Keratinocyte (primary cell): ENCODE measurements at regions not wholly inside any gene's neighbourhood (a gene's known extent, or its start where the extent isn't known, plus 50 kb on each side); places are given as distances from the start of the nearest gene placed in this dataset.

Experiments
- DNase-seq: peaks from one replicate; pipeline ENCODE4 v3.0.0-alpha.2; 2011; ENCODE audit warnings: low read depth, missing footprints, low spot score
- FAIRE-seq: peaks from 2 replicates; lab custom pipeline; 2011; peaks lifted over from hg19 to GRCh38; lab: Jason Lieb, UNC
- H2AFZ ChIP-seq: 2 replicates; pipeline ENCODE4 v1.6.0; 2012; ENCODE audit warnings: low read length, control low read depth, inconsistent platforms; ENCODE audit not compliant: control insufficient read depth
- H3K27ac ChIP-seq: 2 replicates; pipeline ENCODE4 v1.5.1; 2011; ENCODE audit warnings: low read length; ENCODE audit not compliant: control insufficient read depth, insufficient read depth
- H3K27me3 ChIP-seq: 3 replicates; pipeline ENCODE4 v1.6.0; 2011; ENCODE audit warnings: low read length; ENCODE audit not compliant: control insufficient read depth, insufficient read depth; ENCODE audit errors: extremely low read depth
- H3K36me3 ChIP-seq, 2 experiments: 2 replicates in 1 of 2; 3 replicates in 1 of 2; pipeline ENCODE4 v1.5.1; 2011; ENCODE audit warnings: low read length in 2 of 2, mild to moderate bottlenecking in 1 of 2; ENCODE audit not compliant: control insufficient read depth in 2 of 2, insufficient read depth in 2 of 2; ENCODE audit errors: extremely low read depth in 1 of 2
- H3K4me1 ChIP-seq: 3 replicates; pipeline ENCODE4 v1.5.1; 2011; ENCODE audit warnings: low read length; ENCODE audit not compliant: control insufficient read depth, insufficient read depth; ENCODE audit errors: extremely low read depth
- H3K4me2 ChIP-seq: 3 replicates; pipeline ENCODE4 v1.6.0; 2011; ENCODE audit warnings: low read depth, low read length; ENCODE audit not compliant: control insufficient read depth, insufficient read depth; ENCODE audit errors: extremely low read depth
- H3K4me3 ChIP-seq, 3 experiments: fragments of 200-600 bp in 1 of 3; sonication (generic) in 1 of 3; 2 replicates in 2 of 3; 3 replicates in 1 of 3; pipeline ENCODE4 v1.5.1; 2011 to 2016; ENCODE audit warnings: low read length in 3 of 3, mild to moderate bottlenecking in 3 of 3, control low read depth in 2 of 3, inconsistent platforms in 1 of 3, low read depth in 1 of 3, mixed read lengths in 1 of 3, mixed run types in 1 of 3, moderate library complexity in 1 of 3; ENCODE audit not compliant: control insufficient read depth in 2 of 3, insufficient read depth in 2 of 3; ENCODE audit errors: extremely low read depth in 1 of 3
- H3K79me2 ChIP-seq: 2 replicates; pipeline ENCODE4 v1.6.0; 2012; ENCODE audit warnings: low read length; ENCODE audit not compliant: control insufficient read depth, insufficient read depth
- H3K9ac ChIP-seq: 3 replicates; pipeline ENCODE4 v1.6.0; 2011; ENCODE audit warnings: low read length; ENCODE audit not compliant: control insufficient read depth, insufficient read depth; ENCODE audit errors: extremely low read depth
- H3K9me1 ChIP-seq: 3 replicates; pipeline ENCODE4 v1.6.0; 2011; ENCODE audit warnings: low read length; ENCODE audit not compliant: control insufficient read depth, insufficient read depth; ENCODE audit errors: extremely low read depth
- H3K9me3 ChIP-seq: 2 replicates; pipeline ENCODE4 v1.5.1; 2012; ENCODE audit warnings: low read depth, low read length; ENCODE audit not compliant: control insufficient read depth
- H4K20me1 ChIP-seq: 3 replicates; pipeline ENCODE4 v1.6.0; 2011; ENCODE audit warnings: low read length; ENCODE audit not compliant: control insufficient read depth, insufficient read depth; ENCODE audit errors: extremely low read depth
- CTCF ChIP-seq, 3 experiments: IDR thresholded peaks in 1 of 3; conservative IDR thresholded peaks in 1 of 3; optimal IDR thresholded peaks in 1 of 3; 2 replicates in 2 of 3; 3 replicates in 1 of 3; pipeline versions ENCODE3 to v1.5.1; 2011; ENCODE audit warnings: low read length in 3 of 3, mild to moderate bottlenecking in 3 of 3, moderate library complexity in 2 of 3, control low read depth in 1 of 3, inconsistent platforms in 1 of 3; ENCODE audit not compliant: insufficient read depth in 2 of 3; ENCODE audit errors: extremely low read depth in 1 of 3
- EZH2 ChIP-seq: IDR thresholded peaks from one replicate; pipeline ENCODE4 v1.6.1; 2012; ENCODE audit warnings: inconsistent platforms, mild to moderate bottlenecking, low read length, moderate library complexity
- dilution Hi-C: fragments of 300-500 bp; cut with MboI; formaldehyde crosslinking; loops from one replicate; pipeline ENCODE4 v1.7.0; 2020; ENCODE audit warnings: low sequenced_read_pairs; ENCODE audit not compliant: extremely low pct_ligation_motif_present

GRCh38 chr10:6333086-6333485 lies 130.4 kb downstream of the PFKFB3 start:
- dilution Hi-C loops, result no loop called here
- no peak for FAIRE-seq

DNA sequence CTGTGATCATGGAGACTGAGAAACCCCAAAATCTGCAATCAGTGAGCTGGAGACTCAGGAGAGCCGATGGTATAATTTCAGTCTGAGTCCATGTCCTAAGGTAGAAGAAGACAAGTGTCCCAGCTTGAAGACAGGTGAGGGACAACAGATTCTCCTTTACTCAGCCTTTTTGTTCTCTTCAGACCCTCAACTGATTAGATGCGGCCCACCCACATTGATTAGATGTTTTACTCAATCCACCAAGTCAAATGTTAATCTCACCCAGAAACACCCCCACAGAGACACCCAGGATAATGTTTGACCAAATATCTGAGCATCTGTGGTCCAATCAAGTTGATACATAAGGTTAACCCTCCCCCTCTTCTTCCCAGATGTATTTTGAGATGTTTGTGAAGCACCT lies 131.2 kb downstream of the PFKFB3 start:
- H3K4me3 ChIP-seq, result no peak overlapping the region

More at GRCh38 chr10:6333086-6333485, 130.4 kb downstream of the PFKFB3 start:
- H4K20me1 ChIP-seq, result no peaks in the 10 kb centered on the region
- H3K27me3 ChIP-seq, result peaks cover 3% of the 10 kb centered on the region
- H3K4me2 ChIP-seq, result no peak overlapping the region
- no peak overlapping the region for H2AFZ ChIP-seq
- no peaks in the 10 kb centered on the region for H3K36me3 ChIP-seq
- DNase-seq, result no peak
- no peaks in the 10 kb centered on the region for H3K79me2 ChIP-seq
- no peak overlapping the region for H3K27ac ChIP-seq
- no peak overlapping the region for H3K9ac ChIP-seq
- H3K4me1 ChIP-seq, result no peaks in the 10 kb centered on the region
- TF ChIP-seq CTCF (optimal IDR thresholded peaks at IDR 0.05 in 1 of 3, IDR thresholded peaks at IDR 0.05 in 1 of 3, conservative IDR thresholded peaks at IDR 0.05 in 1 of 3; ENCODE audit: extremely low read depth in 1 of 3, insufficient read depth in 2 of 3, low read length in 3 of 3) (no peak), EZH2 (no peak)
- no peaks in the 10 kb centered on the region for H3K9me1 ChIP-seq
- H3K9me3 ChIP-seq, result no peaks in the 10 kb centered on the region
- no peak overlapping the region for H3K4me3 ChIP-seq

More for the DNA sequence above, 131.2 kb downstream of the PFKFB3 start:
- TF ChIP-seq CTCF (optimal IDR thresholded peaks at IDR 0.05 in 1 of 3, IDR thresholded peaks at IDR 0.05 in 1 of 3, conservative IDR thresholded peaks at IDR 0.05 in 1 of 3; ENCODE audit: extremely low read depth in 1 of 3, insufficient read depth in 2 of 3, low read length in 3 of 3), result no peak
- TF ChIP-seq EZH2, result no peak
- no peaks in the 10 kb centered on the region for H3K36me3 ChIP-seq
- dilution Hi-C loops, result no loop called here
- no peak overlapping the region for H3K9ac ChIP-seq
- no peak overlapping the region for H2AFZ ChIP-seq
- H3K9me3 ChIP-seq, result no peaks in the 10 kb centered on the region
- H3K27me3 ChIP-seq, result peaks cover 3% of the 10 kb centered on the region
- H3K4me1 ChIP-seq, result no peaks in the 10 kb centered on the region
- no peaks in the 10 kb centered on the region for H4K20me1 ChIP-seq
- no peak for FAIRE-seq
- no peak for DNase-seq
- H3K79me2 ChIP-seq, result no peaks in the 10 kb centered on the region
- no peaks in the 10 kb centered on the region for H3K9me1 ChIP-seq
- H3K4me2 ChIP-seq, result no peak overlapping the region
- no peak overlapping the region for H3K27ac ChIP-seq
